IMR-90 (cell line): ENCODE measurements at regions not wholly inside any gene's neighbourhood (a gene's known extent, or its start where the extent isn't known, plus 50 kb on each side); places are given as distances from the start of the nearest gene placed in this dataset.

Source experiments
- ATAC-seq: fragments of 200-7000 bp; cut with Tn5 transposase; 2 replicates; pipeline ENCODE4 v1.9.1; 2020; ENCODE audit warnings: low read depth, mild to moderate bottlenecking, moderate library complexity
- BruUV-seq: library from RNA; stranded (reverse); fragments of 400-500 nt; replicated peaks from 2 replicates; lab custom pipeline; 2021; lab: Mats Ljungman, UMichigan
- CTCF ChIA-PET: fragments of 300-600 bp; formaldehyde crosslinking; extraction: SDS; loops from one replicate; lab custom pipeline; 2021; ENCODE audit warnings: antibody characterized with exemption; lab: Yijun Ruan, JAX
- POLR2A ChIA-PET: fragments of 300-600 bp; sonication (Branson Sonifier 250); formaldehyde crosslinking; loops from one replicate; lab custom pipeline; 2022; ENCODE audit warnings: antibody characterized with exemption; ENCODE audit not compliant: unreplicated experiment; lab: Charles Lee
- DNase-seq: peaks from one replicate; pipeline ENCODE4 v3.0.0; 2013
- H2AFZ ChIP-seq: replicated peaks from 2 replicates; pipeline ENCODE3; 2013; ENCODE audit warnings: low read length, mild to moderate bottlenecking; ENCODE audit not compliant: poor library complexity
- H2AK5ac ChIP-seq: 2 replicates; pipeline ENCODE4 v1.6.1; 2013; ENCODE audit warnings: low read depth, low read length, inconsistent platforms
- H2AK9ac ChIP-seq: replicated peaks from 2 replicates; pipeline ENCODE3; 2013; ENCODE audit warnings: mild to moderate bottlenecking, low read depth, low read length, moderate library complexity; ENCODE audit not compliant: poor library complexity
- H2BK120ac ChIP-seq: 2 replicates; pipeline ENCODE4 v1.6.1; 2013; ENCODE audit warnings: low read depth, low read length, inconsistent platforms
- H2BK15ac ChIP-seq: 3 replicates; pipeline ENCODE4 v1.6.1; 2013; ENCODE audit warnings: low read depth, low read length, inconsistent platforms
- H2BK20ac ChIP-seq: 2 replicates; pipeline ENCODE4 v1.6.1; 2013; ENCODE audit warnings: low read depth, mild to moderate bottlenecking, inconsistent platforms, low read length, moderate library complexity
- H2BK5ac ChIP-seq: 2 replicates; pipeline ENCODE4 v1.6.1; 2013; ENCODE audit warnings: mild to moderate bottlenecking, low read depth, low read length, inconsistent platforms; ENCODE audit not compliant: poor library complexity, severe bottlenecking
- H3K14ac ChIP-seq: replicated peaks from 2 replicates; pipeline ENCODE4 v1.6.1; 2013; ENCODE audit warnings: low read depth, low read length, inconsistent platforms
- H3K18ac ChIP-seq: 2 replicates; pipeline ENCODE4 v1.6.1; 2013; ENCODE audit warnings: low read depth, low read length, control low read depth
- H3K23ac ChIP-seq: 2 replicates; pipeline ENCODE4 v1.6.1; 2013; ENCODE audit warnings: low read depth, low read length, inconsistent platforms
- H3K27ac ChIP-seq: 2 replicates; pipeline ENCODE4 v1.5.1; 2013; ENCODE audit warnings: mild to moderate bottlenecking, control low read depth, low read length; ENCODE audit not compliant: insufficient read depth
- H3K27me3 ChIP-seq: 2 replicates; pipeline ENCODE4 v1.6.1; 2013; ENCODE audit warnings: low read length; ENCODE audit not compliant: control insufficient read depth, insufficient read depth
- H3K36me3 ChIP-seq: 2 replicates; pipeline ENCODE4 v1.6.1; 2013; ENCODE audit warnings: low read length, mixed read lengths; ENCODE audit not compliant: control insufficient read depth, insufficient read depth
- H3K4ac ChIP-seq: 2 replicates; pipeline ENCODE4 v1.6.1; 2013; ENCODE audit warnings: low read depth, low read length, inconsistent platforms
- H3K4me1 ChIP-seq: 2 replicates; pipeline ENCODE4 v1.6.1; 2013; ENCODE audit warnings: low read length, mixed read lengths; ENCODE audit not compliant: control insufficient read depth, insufficient read depth
- H3K4me2 ChIP-seq: 2 replicates; pipeline ENCODE4 v1.6.1; 2013; ENCODE audit warnings: low read depth, mild to moderate bottlenecking, control low read depth, low read length, moderate library complexity
- H3K4me3 ChIP-seq: 2 replicates; pipeline ENCODE4 v1.5.1; 2013; ENCODE audit warnings: low read depth, mild to moderate bottlenecking, control low read depth, low read length, moderate library complexity; ENCODE audit not compliant: insufficient read depth
- H3K56ac ChIP-seq: 2 replicates; pipeline ENCODE4 v1.6.1; 2013; ENCODE audit warnings: low read length, inconsistent platforms; ENCODE audit not compliant: insufficient read depth; ENCODE audit errors: extremely low read depth
- H3K79me1 ChIP-seq, 2 experiments: 2 replicates each; pipeline ENCODE4 v1.6.1; 2013; ENCODE audit warnings: low read length in 2 of 2, inconsistent platforms in 1 of 2, low read depth in 1 of 2
- H3K9ac ChIP-seq: 2 replicates; pipeline ENCODE4 v1.6.1; 2013; ENCODE audit warnings: low read depth, low read length, control low read depth
- H3K9me1 ChIP-seq: 2 replicates; pipeline ENCODE4 v1.6.1; 2013; ENCODE audit warnings: low read length, inconsistent platforms; ENCODE audit not compliant: insufficient read depth
- H3K9me3 ChIP-seq: 2 replicates; pipeline ENCODE4 v1.6.1; 2013; ENCODE audit warnings: low read length; ENCODE audit not compliant: control insufficient read depth, insufficient read depth
- H4K20me1 ChIP-seq: 2 replicates; pipeline ENCODE4 v1.6.1; 2013; ENCODE audit warnings: low read length, inconsistent platforms; ENCODE audit not compliant: insufficient read depth
- H4K5ac ChIP-seq: 2 replicates; pipeline ENCODE4 v1.6.1; 2013; ENCODE audit warnings: mild to moderate bottlenecking, low read depth, low read length, control low read depth
- H4K8ac ChIP-seq, 2 experiments: 2 replicates each; pipeline ENCODE4 v1.6.1; 2013; ENCODE audit warnings: low read depth in 2 of 2, low read length in 2 of 2, control low read depth in 1 of 2, inconsistent platforms in 1 of 2
- H4K91ac ChIP-seq: 2 replicates; pipeline ENCODE4 v1.6.1; 2013; ENCODE audit warnings: low read depth, low read length, inconsistent platforms; ENCODE audit not compliant: insufficient read depth
- BHLHE40 ChIP-seq: fragments of 150-350 bp; IDR thresholded peaks from 2 replicates; pipeline ENCODE4 v1.6.1; 2016; ENCODE audit warnings: mild to moderate bottlenecking, low read depth, low read length
- CEBPB ChIP-seq: IDR thresholded peaks from 2 replicates; pipeline ENCODE4 v1.6.1; 2012; ENCODE audit warnings: low read depth, low read length, improper control_type of control experiment
- FOS ChIP-seq: fragments of 150-350 bp; IDR thresholded peaks from 2 replicates; pipeline ENCODE4 v1.6.1; 2016; ENCODE audit warnings: low read depth, low read length
- MAFK ChIP-seq: IDR thresholded peaks from 2 replicates; pipeline ENCODE4 v1.6.1; 2012; ENCODE audit warnings: low read depth, low read length, improper control_type of control experiment
- MAZ ChIP-seq: IDR thresholded peaks from 2 replicates; pipeline ENCODE4 v1.6.1; 2012; ENCODE audit warnings: low read depth, mild to moderate bottlenecking, low read length, improper control_type of control experiment, moderate library complexity, borderline replicate concordance
- MXI1 ChIP-seq: IDR thresholded peaks from 2 replicates; pipeline ENCODE4 v1.6.1; 2012; ENCODE audit warnings: low read depth, mild to moderate bottlenecking, low read length, moderate library complexity, borderline replicate concordance
- POLR2A ChIP-seq: IDR thresholded peaks from 2 replicates; pipeline ENCODE4 v1.6.1; 2012; ENCODE audit warnings: mild to moderate bottlenecking, low read depth, low read length
- RAD21 ChIP-seq: IDR thresholded peaks from 2 replicates; pipeline ENCODE4 v1.6.1; 2012; ENCODE audit warnings: low read length, improper control_type of control experiment
- SMC3 ChIP-seq: fragments of 150-350 bp; IDR thresholded peaks from 2 replicates; pipeline ENCODE4 v1.6.1; 2016; ENCODE audit warnings: low read depth, mild to moderate bottlenecking, antibody characterized with exemption, low read length, moderate library complexity
- WGBS, 2 experiments: methylation state at CpG; one replicate each; pipeline versions ENCODE4 v1.1.5 to v1.1.7; 2013; ENCODE audit warnings: missing lambda C conversion rate in 2 of 2; ENCODE audit not compliant: insufficient read length in 1 of 2; ENCODE audit errors: extremely low coverage in 2 of 2; 5-methylcytosine and 5-hydroxymethylcytosine counted together
- dilution Hi-C: fragments of 300-500 bp; cut with HindIII; formaldehyde crosslinking; loops from one replicate; pipeline ENCODE4 v1.14.3; 2018; ENCODE audit warnings: low sequenced_read_pairs; ENCODE audit not compliant: unreplicated experiment
- in situ Hi-C: fragments of 300-500 bp; cut with MboI; formaldehyde crosslinking; loops from 3 replicates; pipeline ENCODE4 v1.14.3; 2019; ENCODE audit warnings: low sequenced_read_pairs, inconsistent platforms, mixed read lengths
- intact Hi-C: fragments of 100-400 bp; cut with micrococcal nuclease; formaldehyde crosslinking; loops from 2 replicates; pipeline ENCODE4 v1.10.0; 2022
- TF ChIP-seq, protein P1 (sequence below): fragments of 150-350 bp; IDR thresholded peaks from 2 replicates; pipeline ENCODE4 v1.6.1; 2016; ENCODE audit warnings: low read depth, mild to moderate bottlenecking, low read length, moderate library complexity, borderline replicate concordance
- TF ChIP-seq, protein P2 (sequence below): fragments of 150-350 bp; IDR thresholded peaks from 2 replicates; pipeline ENCODE4 v1.6.1; 2017; ENCODE audit warnings: mild to moderate bottlenecking, antibody characterized with exemption, low read length, low read depth
- TF ChIP-seq, protein P3 (sequence below): conservative IDR thresholded peaks from 2 replicates; pipeline ENCODE4 v1.5.1; 2012; ENCODE audit warnings: mild to moderate bottlenecking, low read depth, low read length, improper control_type of control experiment

DNA sequence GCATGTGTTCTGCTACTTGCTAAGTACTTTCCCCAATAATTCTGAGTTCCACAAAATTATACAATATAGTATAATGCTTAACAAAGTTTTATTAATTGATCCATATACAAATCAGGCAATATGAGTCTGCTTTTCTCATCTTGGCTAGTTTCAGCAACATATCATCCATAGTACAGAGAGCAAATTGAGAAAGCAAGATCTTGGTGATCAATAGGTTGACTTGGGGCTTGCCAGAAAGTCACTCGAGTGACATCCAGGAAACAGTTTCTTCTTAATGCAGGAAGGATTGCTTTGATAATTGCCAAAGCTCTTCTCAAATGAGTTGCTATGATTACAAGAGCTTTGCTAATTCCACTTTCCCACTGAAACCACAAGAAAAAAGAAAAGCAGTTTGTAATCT lies 533.6 kb upstream of the NMUR2 start:
- H2AFZ ChIP-seq, result no peak overlapping the region
- H4K20me1 ChIP-seq, result no peaks in the 10 kb centered on the region
- H3K4me3 ChIP-seq, result no peak overlapping the region
- H3K27me3 ChIP-seq, result no peaks in the 10 kb centered on the region
- H3K36me3 ChIP-seq, result no peaks in the 10 kb centered on the region
- H3K23ac ChIP-seq, result no peak overlapping the region
- no peak overlapping the region for H4K5ac ChIP-seq
- no peak overlapping the region for H2BK5ac ChIP-seq
- no peak overlapping the region for H2AK5ac ChIP-seq
- no TSS peak for BruUV-seq
- no peak for ATAC-seq
- no peak overlapping the region for H3K14ac ChIP-seq
- no peak overlapping the region for H3K27ac ChIP-seq
- no peak overlapping the region for H3K9ac ChIP-seq
- no peak overlapping the region for H3K56ac ChIP-seq
- no peak overlapping the region for H2AK9ac ChIP-seq
- H3K9me3 ChIP-seq, result peaks cover 2% of the 10 kb centered on the region; the same call in 1 of the 2 replicates
- dilution Hi-C loops (no loop called here), intact Hi-C loops (loop anchor here (10.0 kb wide), 1 partner anchor 176 kb away; no protein-coding TSS in a partner anchor), in situ Hi-C loops (no loop called here)
- H3K4me2 ChIP-seq, result no peak overlapping the region
- WGBS, 2 experiments, result no CpG with 5 or more reads among the region's 1 CpG
- H3K9me1 ChIP-seq, result no peaks in the 10 kb centered on the region
- DNase-seq, result no peak
- H4K91ac ChIP-seq, result no peak overlapping the region
- no peak overlapping the region for H4K8ac ChIP-seq
- no peaks in the 10 kb centered on the region for H3K79me1 ChIP-seq
- H2BK20ac ChIP-seq, result no peak overlapping the region
- H3K4ac ChIP-seq, result no peak overlapping the region
- no peak overlapping the region for H2BK120ac ChIP-seq
- ChIA-PET POLR2A (no interaction called here), CTCF (no interaction called here)
- no peak overlapping the region for H3K18ac ChIP-seq
- TF ChIP-seq CEBPB, result no peak
- TF ChIP-seq MAFK, result no peak
- TF ChIP-seq, protein P1, sequence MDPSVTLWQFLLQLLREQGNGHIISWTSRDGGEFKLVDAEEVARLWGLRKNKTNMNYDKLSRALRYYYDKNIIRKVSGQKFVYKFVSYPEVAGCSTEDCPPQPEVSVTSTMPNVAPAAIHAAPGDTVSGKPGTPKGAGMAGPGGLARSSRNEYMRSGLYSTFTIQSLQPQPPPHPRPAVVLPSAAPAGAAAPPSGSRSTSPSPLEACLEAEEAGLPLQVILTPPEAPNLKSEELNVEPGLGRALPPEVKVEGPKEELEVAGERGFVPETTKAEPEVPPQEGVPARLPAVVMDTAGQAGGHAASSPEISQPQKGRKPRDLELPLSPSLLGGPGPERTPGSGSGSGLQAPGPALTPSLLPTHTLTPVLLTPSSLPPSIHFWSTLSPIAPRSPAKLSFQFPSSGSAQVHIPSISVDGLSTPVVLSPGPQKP, result no peak
- no peak for TF ChIP-seq SMC3
- TF ChIP-seq POLR2A, result no peak
- TF ChIP-seq, protein P2, sequence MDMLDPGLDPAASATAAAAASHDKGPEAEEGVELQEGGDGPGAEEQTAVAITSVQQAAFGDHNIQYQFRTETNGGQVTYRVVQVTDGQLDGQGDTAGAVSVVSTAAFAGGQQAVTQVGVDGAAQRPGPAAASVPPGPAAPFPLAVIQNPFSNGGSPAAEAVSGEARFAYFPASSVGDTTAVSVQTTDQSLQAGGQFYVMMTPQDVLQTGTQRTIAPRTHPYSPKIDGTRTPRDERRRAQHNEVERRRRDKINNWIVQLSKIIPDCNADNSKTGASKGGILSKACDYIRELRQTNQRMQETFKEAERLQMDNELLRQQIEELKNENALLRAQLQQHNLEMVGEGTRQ, result no peak
- TF ChIP-seq MXI1, result no peak
- TF ChIP-seq RAD21, result no peak
- no peak for TF ChIP-seq FOS
- TF ChIP-seq, protein P3, sequence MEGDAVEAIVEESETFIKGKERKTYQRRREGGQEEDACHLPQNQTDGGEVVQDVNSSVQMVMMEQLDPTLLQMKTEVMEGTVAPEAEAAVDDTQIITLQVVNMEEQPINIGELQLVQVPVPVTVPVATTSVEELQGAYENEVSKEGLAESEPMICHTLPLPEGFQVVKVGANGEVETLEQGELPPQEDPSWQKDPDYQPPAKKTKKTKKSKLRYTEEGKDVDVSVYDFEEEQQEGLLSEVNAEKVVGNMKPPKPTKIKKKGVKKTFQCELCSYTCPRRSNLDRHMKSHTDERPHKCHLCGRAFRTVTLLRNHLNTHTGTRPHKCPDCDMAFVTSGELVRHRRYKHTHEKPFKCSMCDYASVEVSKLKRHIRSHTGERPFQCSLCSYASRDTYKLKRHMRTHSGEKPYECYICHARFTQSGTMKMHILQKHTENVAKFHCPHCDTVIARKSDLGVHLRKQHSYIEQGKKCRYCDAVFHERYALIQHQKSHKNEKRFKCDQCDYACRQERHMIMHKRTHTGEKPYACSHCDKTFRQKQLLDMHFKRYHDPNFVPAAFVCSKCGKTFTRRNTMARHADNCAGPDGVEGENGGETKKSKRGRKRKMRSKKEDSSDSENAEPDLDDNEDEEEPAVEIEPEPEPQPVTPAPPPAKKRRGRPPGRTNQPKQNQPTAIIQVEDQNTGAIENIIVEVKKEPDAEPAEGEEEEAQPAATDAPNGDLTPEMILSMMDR, result no peak
- no peak for TF ChIP-seq MAZ
- no peak for TF ChIP-seq BHLHE40
- H3K4me1 ChIP-seq, result no peaks in the 10 kb centered on the region
- H2BK15ac ChIP-seq, result no peak overlapping the region
